ENCODE measurements at regions not wholly inside any gene's neighbourhood (a gene's known extent, or its start where the extent isn't known, plus 50 kb on each side); places are given as distances from the start of the nearest gene placed in this dataset.
"Not testable (repeated sequence)": the region's sequence is repeated elsewhere in the genome, so short reads cannot be mapped to it uniquely, and the experiment has no call there.

DNA sequence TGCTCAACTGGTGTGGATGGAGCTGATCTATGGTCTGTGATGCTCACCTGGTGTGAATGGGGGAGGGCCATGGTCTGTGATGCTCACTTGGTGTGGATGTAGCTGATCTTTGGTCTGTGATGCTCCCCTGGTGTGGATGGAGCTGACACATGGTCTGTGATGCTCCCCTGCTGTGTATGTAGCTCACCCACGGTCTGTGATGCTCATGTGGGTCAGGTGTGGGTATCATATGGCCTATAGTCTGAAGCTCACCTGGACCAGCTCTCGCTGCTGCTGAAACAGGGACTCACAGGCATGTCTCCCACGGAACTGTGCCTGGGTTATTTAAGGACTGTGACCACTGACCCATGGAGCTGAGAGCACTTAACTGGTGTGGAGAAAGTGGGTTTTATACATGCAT, 109.7 kb downstream of the CRLF2 start:
- no peak for DNase-seq

DNA sequence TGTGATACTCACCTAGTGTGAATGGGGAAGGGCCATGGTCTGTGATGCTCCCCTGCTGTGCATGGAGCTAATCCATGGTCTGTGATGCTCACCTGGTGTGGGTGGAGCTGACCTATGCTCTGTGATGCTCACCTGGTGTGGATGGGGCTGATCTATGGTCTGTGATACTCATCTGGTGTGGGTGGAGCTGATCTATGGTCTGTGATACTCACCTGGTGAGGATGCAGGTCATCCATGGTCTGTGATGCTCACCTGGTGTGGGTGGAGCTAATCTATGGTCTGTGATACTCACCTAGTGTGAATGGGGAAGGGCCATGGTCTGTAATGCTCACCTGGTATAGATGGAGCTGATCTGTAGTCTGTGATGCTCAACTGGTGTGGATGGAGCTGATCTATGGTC, 110.2 kb downstream of the CRLF2 start:
- DNase-seq: not testable (repeated sequence)

DNA sequence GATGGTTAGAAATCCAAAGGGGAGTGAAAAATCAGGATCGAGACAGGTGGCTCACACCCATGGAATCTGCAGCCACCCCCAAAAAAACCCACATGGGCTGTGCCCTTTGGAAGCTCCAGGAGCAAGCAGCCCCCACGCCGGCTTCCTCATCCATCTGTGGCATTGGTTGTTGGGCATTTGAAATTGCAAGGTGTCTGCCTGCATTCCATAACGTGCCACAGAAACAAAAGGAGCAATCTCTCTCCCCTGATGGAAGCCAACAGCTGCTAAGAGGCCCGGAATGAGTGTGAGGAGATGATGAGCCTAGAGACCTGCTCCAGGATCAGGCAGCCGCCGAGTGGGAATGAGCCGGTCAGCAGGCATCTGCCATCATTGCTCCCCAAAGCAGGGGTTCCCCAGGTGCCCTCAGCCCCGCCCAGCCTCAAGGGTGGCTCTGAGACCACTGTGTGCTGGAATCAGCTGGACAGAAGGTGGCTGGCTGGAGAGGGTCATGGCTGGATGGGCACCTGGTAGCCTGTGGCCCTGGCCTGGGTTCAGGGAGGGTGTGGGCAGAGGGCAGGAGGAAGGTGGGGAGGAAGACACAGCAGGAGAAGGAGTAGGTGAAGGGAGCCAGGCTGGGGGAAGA, 113.2 kb downstream of the CRLF2 start:
- DNase-seq: no peak

DNA sequence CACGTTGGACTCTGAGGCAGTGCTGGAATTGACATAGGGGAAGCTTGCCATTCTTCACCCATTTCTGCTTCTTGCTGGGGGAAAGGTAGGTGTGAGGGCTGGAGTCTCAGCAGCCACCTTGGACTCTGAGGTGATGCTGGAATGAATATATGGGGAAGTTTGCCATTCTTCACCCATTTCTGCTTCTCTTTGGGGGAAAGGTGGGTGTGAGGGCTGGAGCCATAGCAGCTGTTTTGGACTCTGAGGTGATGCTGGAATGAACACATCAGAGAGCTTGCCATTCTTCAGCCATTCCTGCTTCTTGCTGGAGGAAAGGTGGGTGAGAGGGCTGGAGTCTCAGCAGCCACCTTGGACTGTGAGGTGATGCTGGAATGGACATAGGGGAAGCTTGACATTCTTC, 115.1 kb downstream of the CRLF2 start:
- DNase-seq: no peak

DNA sequence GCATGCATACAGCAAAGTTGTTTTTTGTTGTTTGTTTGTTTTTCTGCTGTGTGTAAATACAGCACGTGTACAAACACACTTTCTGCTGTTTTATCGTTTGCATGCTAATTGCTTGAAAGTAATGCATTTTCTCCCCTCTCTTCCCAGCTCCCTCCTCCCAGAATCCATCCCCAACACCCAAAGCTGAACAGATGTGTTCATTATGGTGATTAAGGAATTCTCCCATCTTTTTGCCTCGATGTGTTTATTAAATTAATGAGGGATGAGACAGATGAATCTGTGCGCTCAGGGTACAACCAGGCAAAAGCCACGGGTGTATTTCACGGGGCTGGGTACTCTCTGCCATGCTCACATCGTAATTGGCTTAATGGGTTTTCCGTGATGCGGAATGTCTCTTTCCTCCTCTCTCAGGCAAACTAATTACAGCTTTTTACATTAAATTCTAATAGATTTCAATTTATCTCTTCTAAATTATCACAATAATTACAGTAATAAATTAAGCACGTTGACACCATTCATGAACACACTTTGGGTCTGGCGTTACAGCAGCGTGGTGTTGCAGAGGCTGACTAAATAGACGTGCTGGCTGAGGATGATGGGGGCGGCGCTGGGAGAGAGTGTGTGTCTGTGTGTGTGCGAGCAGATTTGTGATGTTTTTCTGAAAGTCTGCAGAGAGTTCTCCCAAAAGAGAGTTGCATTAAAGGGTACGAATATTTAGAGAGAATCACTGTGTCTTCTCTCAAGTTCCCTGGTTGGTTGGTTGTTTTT, 117.7 kb downstream of the CRLF2 start:
- DNase-seq: no peak

DNA sequence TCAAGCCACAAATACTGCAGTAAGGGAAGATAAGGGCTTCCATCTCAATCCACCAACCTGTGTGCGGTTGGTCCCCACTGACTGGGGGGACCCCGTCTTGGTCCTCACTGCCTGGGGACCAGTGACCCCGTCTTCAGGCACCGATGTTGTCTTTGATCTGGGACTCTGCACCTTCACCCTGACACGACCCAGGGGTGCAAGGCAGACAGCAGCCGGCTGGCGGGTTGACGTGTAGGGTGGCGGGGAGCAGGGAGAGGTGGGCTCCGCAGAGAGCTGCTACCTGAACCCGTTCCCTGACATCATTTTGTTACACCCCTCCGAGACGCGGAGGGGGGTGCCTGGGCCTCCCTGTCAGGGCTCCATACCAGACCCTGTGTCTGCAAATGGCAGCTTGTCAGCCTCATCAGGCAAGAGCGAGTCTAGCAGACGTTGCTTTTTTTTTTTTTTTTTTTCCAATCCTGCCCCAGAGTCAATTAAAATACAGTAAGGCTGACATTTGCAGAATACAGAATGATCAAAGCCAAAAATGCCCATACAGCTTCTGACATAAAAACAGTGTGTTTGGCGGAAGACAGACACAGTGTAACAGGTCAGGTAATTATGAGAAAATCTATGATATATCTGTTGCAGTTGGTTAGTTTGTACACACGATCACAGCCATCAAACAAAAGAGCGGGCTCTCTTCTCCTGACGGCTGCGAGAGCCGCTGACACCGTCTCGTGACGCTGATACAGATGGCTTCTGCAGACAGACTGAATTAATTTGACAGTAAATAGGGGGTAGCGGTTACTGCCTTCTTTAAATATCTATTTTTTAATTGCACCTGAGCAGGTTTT, 118.6 kb downstream of the CRLF2 start:
- peak in 1 of 5 experiments; percentile 24 for DNase-seq

DNA sequence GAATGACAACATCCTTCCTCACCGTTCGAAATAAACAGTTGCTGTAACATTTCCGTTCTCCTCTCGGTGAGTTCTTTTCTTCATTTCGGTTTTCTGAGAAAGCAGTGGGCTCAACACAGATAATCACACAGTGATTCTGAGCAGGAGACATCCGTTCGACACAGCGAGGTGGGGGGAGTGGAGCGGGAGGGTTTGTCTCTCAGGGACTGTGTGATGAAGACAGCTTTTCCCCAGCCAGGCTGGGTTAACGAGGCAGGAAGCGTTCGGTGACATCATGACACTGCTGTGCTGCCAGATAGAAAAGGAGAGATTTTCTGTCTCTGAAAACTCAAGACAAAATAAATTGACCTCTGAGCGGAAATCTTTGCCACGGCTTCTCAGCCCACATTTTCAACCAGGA, 119.3 kb downstream of the CRLF2 start:
- peak in 3 of 5 experiments; percentile 6 to 69 (median 13) for DNase-seq

DNA sequence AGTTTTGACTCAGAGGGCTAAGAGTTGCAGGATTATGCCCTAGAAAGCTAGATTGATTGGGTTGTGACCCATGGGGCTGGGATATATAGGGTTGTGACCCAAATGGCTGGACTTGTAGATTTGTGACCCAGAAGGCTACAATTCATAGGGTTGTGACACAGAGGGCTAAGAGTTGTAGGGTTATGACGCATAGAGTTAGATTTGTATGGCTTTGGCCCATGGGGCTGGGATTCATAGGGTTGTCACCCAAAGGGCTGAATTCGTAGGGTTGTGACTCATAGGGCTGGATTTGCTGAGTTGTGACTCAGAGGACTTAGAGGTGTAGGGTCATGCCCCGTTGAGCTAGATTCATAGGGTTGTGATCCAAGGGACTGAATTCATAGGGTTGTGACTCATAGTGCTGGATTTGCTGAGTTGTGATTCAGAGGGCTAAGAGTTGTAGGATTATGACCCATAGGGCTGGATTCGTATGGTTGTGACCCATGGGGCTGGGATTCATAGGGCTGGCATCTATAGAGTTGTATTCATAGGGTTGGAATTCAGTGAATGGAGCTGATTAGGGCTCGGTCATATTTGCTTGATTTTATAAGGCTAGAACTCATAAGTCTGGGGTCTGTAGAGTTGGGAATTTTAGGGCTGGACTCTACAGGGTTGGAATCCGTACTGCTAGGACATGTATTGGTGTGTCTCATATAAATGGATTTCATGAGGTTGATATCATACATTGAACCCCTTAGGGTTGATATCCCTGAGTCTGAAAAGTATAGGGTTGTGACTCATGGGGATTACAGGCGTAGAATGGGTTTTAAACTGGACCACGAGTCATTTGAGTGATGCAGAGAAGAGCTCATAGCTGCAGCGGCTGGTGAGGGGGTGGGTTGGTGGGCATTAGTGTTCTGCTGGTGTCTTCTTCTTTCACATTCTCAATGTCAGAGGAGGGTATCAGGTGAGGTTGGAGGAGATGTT, 125.7 kb downstream of the CRLF2 start:
- no peak for DNase-seq

DNA sequence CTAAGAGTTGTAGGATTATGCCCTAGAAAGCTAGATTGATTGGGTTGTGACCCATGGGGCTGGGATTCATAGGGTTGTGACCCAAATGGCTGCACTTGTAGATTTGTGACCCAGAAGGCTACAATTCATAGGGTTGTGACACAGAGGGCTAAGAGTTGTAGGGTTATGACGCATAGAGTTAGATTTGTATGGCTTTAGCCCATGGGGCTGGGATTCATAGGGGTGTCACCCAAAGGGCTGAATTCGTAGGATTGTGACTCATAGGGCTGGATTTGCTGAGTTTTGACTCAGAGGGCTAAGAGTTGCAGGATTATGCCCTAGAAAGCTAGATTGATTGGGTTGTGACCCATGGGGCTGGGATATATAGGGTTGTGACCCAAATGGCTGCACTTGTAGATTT, 126.6 kb downstream of the CRLF2 start:
- not testable (repeated sequence) for DNase-seq

DNA sequence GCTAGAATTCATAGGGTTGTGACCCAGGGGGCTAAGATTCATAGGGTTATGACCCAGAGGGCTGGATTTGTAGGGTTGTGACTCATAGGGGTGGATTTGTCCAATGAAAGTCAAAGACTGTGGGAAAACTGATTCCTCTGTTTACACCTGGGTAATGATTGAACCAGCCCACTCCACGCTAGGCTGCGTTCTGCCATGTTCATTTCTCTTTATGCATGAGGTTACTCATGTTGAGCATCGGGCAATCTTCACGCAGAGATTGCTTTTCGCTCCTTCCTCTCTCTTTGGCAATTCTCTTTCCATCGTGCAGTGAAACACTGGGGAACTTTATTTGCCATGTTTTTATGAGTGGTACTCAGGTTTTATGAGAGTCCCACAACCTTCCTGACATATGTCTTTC, 127.8 kb downstream of the CRLF2 start:
- DNase-seq: no peak

DNA sequence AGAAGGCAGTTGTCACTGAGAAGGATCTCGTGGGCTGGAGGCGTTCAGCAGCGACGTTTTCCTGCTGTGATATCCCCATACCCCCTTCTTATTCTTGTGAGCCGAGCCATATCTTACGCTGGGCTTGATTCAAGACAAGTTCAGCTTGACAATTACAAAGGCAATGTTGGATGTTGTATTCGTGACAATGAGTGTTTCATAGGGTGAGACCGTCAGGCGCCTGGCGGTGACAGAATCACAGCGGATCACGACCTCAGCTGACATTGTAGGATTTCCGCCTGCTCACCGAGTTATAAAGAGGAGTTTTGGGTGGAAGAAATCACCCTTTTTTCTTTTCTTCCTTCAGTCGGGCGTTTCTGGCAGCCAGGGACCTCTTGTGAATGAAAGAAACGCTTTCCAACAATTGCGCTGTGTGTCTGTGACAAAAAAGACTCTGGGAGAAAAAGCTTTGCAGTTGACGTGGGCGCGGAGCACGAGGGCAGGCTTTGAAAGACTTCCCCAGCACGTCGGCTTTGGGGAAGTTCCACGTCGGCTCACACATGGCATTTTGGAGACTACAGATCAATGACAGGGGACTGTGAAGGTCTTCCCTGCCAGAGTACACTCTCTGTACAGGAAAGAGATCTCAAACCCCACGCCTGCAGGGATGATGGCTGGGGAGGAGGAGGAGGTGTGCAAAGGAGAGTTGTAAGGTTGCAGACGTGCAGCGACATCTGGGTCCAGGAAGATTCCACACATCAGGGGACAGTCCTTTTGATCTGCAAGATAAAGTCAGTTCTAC, 135.4 kb downstream of the CRLF2 start:
- no peak for DNase-seq

DNA sequence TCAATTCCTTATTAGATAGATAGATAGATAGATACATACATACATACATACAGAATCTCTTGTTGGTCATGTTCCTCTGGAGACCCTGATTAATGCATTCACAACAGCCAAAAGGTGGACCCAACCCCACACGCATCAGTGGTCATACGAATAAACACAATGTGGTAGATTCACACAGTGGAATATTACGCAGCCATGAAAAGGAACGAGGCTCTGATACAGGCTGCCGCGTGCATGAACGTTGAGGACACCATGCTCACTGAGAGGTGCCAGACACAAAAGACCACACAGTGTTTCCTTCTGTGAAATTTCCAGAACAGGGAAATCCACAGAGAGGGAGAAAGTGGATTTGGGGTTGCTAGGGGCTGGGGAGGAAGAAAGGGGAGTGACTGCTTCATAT, 136.7 kb downstream of the CRLF2 start:
- no peak for DNase-seq

DNA sequence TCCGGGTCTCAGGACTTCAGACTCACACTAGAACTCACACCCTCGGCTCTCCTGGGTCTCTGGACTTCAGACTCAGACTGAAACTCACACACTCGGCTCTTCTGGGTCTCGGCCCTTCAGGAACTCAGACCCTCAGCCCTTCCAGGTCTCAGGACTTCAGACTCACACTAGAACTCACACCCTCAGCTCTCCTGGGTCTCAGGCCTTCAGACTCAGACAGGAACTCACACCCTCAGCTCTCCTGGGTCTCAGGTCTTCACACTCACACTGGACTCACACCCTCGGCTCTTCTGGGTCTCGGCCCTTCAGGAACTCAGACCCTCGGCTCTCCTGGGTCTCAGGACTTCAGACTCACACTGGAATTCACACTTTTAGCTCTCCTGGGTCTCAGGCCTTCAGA, 137.3 kb downstream of the CRLF2 start:
- DNase-seq: no peak

DNA sequence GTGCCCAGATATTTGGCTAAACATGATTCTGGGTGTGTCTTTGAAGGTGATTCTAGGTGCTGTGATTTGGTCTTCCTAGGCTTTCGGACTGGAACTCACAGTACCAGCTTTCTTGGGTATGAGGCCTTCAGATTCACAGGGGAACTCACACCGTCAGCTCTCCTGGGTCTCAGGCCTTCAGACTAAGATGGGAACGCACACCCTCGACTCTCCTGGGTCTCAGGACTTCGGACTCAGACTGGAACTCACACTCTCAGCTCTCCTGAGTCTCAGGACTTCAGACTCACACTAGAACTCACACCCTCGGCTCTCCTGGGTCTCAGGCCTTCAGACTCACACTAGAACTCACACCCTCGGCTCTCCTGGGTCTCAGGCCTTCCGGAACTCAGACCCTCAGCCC, 137.7 kb downstream of the CRLF2 start:
- no peak for DNase-seq

DNA sequence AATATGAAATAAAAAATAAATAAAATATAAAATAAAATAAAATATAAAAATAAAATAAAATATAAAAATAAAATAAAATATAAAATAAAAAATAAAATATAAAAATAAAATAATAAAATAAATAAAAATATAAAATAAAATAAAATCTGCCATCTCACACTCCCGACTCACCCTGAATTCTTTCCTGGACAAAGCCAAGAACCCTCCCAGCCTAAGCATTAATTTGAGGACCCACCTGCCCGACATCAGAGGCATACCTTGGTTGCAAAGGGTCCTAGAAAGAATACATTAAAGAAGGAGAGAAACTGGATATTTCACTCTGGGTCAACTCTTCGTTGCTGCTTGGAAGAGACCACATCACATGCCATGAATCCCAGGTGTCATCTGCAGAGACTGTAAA, 138.3 kb downstream of the CRLF2 start:
- DNase-seq: no peak

DNA sequence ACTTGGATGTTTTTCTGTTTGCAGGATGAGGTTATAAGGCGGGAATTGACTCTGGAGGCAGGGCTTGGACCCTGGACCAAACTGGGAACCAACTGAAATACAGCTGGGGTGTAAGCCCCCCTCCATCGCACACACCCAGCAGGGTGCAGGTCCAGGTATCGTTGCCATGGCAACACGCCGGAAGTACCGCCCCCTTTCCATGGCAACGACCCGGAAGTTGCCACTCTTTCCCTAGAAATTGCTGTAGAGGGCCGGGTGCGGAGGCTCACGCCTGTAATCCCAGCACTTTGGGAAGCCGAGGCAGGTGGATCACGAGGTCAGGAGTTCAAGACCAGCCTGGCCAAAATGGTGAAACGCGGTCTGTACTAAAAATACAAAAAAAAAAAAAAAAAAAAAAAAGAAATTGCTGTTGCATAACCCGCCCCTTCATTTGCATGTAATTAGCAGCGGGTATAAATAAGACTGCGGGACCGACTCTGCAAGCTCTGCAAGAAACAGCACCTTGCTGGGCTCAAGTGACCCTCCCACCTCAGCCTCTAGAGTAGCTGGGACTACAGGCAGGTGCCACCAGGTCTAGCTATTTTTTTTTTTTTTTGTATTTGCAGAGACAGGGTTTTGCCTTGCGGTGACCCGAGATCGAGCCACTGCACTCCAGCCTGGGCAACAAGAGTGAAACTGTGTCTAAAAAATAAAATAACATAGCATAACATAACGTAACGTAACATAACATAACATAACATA, 139.6 kb downstream of the CRLF2 start:
- peak in 1 of 5 experiments; percentile 16 for DNase-seq

DNA sequence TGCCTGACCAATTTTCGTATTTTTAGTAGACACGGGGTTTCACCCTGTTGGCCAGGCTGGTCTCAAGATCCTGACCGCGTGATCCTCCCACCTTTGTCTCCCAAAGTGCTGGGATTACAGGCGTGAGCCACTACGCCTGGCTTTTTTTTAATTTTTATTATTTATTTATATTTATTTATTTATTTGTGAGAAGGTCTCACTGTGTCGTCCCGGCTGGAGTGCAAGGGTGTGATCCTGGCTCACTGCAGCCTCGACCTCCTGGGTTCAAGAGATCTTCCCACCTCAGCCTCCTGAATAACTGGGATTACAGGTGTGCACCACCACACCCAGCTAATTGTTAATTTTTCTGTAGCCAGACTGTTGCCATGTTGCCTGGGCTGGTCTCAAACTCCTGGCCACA, 141.1 kb downstream of the CRLF2 start:
- DNase-seq: no peak

DNA sequence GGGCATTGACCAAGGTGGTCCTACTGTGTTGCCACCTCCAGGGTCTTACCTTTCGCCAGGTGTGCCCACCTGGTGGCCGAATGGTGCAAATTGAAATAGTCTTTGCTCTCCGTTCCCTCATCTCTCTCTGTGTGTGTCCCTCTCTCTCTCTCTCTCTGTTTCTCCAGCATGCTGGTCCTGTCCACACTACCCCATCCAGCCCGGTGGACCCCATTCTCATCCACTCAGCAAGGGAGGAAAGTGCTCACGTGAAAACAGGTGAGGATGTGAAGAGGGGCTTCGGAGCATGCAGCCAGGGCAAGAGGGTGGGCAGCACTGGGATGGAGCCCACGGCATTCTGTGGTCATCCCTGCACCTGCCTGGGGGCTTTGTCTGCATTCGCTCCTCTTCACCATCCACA, 150.1 kb downstream of the CRLF2 start:
- DNase-seq: no peak

DNA sequence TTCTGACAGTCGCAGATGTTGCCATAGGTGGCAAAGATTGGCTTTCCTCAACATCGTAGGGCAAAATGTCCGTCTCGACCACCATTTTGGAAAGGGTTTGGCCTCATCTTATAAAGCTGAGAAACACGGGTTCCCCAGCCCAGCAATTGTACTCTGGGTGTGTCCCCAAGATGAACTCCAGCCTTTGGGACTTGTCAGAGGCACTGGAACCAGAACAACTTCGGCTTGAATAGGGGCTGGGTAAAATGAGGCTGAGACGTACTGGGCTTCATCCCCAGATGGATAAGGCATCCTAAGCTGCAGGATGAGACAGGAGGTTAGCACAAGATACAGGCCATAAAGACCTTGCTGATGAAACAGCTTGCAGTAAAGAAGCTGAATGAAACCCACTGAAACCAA, 151.9 kb downstream of the CRLF2 start:
- DNase-seq: no peak

DNA sequence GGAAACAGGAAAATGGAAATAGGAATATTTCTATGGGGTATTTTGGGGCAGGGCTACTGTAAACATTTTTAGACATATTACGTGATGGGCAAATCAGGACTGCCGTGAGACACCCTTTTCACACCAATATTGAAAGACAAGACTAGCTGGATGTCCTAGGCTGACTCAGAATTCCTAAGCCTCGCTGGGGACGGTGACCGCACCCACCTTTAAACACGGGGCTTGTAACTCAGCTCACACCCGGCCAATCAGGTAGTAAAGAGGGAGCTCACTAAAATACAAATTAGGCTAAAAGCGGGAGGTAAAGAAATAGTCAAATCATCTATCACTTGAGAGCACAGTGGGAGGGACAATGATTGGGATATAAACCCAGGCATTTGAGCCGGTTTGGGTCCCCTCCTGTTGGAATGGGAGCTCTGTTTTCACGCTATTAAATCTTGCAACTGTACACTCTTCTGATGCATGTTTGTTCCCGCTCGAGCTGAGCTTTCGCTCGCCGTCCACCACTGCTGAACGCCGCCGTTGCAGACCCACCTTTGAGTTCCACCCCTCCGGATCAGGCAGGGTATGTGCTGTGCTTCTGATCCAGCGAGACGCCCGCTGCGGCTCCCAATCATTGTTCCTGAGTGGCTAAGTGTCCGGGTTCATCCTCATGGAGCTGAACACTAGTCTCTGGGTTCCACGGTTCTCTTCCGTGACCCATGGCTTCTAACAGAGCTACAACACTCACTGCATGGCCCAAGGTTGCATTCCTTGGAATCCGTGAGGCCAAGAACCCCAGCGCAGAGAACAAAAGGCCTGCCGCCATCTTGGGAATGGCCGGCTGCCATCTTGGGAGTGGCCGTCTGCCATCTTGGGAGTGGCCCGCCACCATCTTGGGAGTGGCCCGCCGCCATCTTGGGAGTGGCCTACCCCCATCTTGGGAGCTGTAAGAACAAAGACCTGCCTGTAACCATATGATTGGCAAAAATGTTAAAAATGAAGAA, 152.6 kb downstream of the CRLF2 start:
- DNase-seq: no peak
